HG03342 (cell line): ENCODE measurements at regions not wholly inside any gene's neighbourhood (a gene's known extent, or its start where the extent isn't known, plus 50 kb on each side); places are given as distances from the start of the nearest gene placed in this dataset.

Source experiments
- ATAC-seq: cut with Tn5 transposase; IDR thresholded peaks from one replicate; pipeline ENCODE4 v1.9.1; 2021; ENCODE audit warnings: mild to moderate bottlenecking, moderate library complexity; ENCODE audit not compliant: unreplicated experiment

GRCh38 chr10:22770270-22770669 lies 55.9 kb upstream of the PIP4K2A start:
- no peak for ATAC-seq

- no peak for ATAC-seq
Measured at GRCh38 chr10:22767859-22768258, 53.5 kb upstream of the PIP4K2A start.

GRCh38 chr10:22766693-22767092 lies 52.3 kb upstream of the PIP4K2A start:
- no peak for ATAC-seq

GRCh38 chr10:22765660-22766547 lies 51.5 kb upstream of the PIP4K2A start:
- ATAC-seq: peak; percentile 72

GRCh38 chr10:22764639-22765038 lies 50.3 kb upstream of the PIP4K2A start:
- ATAC-seq: no peak
